Medulla oblongata (tissue), 1 donor: ENCODE measurements at regions not wholly inside any gene's neighbourhood (a gene's known extent, or its start where the extent isn't known, plus 50 kb on each side); places are given as distances from the start of the nearest gene placed in this dataset.
"Not testable (repeated sequence)": the region's sequence is repeated elsewhere in the genome, so short reads cannot be mapped to it uniquely, and the experiment has no call there.

ENCODE experiments used
- DNase-seq: peaks from one replicate; pipeline ENCODE4 v3.0.0-alpha.2; 2015; ENCODE audit errors: extremely low spot score

DNA sequence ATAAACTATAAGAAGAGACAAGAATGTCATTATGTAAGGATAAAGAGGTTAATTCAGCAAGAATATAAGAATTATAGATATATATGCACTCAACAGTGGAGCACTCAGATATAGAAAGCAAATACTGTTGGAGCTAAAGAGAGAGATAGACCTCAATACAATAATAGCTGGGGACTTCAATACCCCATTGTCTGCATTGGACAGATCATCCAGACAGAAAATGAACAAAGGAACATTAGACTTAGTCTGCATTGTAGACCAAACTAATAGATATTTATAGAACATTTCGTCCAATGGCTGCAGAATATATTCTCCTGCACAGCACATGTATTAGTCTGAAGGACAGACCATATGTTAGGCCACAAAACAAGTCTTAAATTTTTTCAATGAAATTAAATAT is 777.1 kb downstream of the CDH18 start:
- peak; percentile 34 for DNase-seq

DNA sequence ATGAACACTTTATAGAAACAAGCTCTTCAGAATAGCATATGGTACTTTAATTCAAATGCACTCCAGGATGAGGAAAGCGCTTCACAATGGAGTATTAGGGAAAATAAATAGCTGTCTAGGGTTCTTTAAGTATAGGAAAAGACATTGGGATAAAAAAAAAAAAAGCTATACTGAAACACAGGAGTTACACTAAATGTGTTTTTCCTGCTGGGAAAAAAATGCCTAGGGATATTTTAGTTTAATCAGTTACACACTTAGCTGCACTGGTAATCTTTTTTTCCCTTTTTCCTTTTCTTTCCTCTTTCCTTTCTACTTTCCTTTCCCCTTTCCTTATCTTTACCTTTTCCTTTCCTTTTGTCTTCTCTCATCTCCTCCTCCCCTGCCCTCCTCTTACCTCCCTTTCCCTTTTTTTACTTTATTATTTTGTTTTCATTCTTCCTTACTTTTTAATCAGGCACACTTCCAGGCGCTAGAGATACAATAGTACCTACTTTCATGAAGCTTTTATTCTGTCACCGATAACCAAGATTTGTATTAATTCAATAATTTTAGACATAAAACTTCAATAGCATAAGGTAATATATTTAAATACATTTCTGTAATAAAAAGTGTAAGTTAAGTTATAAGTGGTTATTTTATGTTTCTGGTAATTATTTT is 758.7 kb downstream of the CDH18 start:
- DNase-seq, result no peak

GRCh38 chr5:19233573-19233972 is 754.4 kb downstream of the CDH18 start:
- no peak for DNase-seq

DNA sequence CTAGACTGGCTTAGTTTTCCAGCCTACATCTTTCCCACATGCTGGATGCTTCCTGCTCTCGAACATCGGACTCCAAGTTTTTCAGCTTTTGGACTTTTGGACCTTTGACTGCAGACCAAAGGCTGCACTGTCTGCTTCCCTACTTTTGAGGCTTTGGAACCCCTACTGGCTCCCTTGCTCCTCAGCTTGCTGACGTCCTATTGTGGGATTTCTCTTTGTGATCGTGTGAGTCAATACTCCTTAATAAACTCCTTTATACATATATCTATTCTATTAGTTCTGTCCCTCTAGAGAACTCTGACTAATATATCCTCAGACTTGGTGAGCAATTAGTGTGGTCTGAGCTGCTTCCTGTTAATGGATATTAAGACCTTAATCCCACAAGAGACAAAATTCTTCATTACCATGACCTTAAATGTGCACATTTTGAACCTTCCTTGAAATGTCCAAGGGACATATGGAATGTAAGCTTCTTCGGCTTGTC is 752.9 kb downstream of the CDH18 start:
- no peak for DNase-seq

DNA sequence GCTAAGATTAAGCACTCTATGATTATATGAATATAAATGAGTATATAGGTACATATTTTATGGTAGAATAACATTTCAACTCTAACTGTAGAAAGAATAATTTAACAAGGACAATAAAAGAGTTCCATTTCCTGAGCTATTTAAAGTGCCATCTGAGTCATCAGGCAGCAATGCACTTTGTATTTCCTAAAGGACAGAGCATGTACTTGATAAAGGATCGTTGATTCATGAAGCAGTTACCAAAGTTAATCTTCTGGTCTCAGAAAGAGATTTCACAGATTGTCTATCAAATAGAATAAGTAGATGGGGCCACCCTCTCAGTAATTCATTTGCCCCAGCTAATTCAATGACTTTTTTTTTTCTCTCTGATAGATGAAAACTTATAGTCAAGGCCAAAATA is 747.8 kb downstream of the CDH18 start:
- no peak for DNase-seq

- DNase-seq, result no peak
These were observed 746.3 kb downstream of the CDH18 start for GRCh38 chr5:19241690-19242089.

- not testable (repeated sequence) for DNase-seq
These were observed 741.8 kb downstream of the CDH18 start for GRCh38 chr5:19246191-19246590.

DNA sequence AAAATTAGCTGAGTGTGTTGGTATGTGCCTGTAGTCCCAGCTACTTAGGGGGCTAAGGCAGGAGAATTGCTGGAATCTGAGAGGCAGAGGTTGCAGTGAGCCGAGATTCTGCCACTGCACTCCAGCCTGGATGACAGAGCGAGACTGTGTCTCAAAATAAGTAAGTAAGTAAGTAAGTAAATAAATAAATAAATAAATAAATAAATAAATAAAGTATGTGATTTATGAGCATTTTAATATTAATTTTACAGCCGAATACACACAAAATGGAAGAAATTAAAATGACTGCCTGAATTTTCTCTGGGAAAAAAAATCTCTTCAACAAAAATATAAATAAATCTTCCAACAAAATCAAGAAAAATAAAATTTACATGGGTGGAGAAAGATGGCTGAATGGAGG is 740.7 kb downstream of the CDH18 start:
- DNase-seq, result no peak

DNA sequence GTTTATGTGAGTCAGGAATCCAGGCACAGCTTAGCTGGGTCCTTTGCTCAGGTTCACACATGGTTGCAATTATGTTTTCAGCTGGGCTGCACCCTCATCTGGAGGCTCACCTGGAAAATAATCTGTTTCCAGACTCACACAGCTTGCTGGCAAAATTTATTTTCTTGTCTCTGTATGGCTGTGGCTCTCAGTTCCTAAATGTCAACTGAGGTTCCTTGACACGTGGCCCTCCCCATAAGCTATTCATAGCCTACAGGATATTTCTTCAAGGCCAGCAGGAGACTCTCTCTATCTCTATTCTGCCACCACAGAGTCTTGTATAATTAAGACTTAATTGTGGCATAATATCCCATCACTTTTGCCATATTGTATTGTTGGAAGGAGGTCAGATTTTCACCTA is 732.0 kb downstream of the CDH18 start:
- no peak for DNase-seq

DNA sequence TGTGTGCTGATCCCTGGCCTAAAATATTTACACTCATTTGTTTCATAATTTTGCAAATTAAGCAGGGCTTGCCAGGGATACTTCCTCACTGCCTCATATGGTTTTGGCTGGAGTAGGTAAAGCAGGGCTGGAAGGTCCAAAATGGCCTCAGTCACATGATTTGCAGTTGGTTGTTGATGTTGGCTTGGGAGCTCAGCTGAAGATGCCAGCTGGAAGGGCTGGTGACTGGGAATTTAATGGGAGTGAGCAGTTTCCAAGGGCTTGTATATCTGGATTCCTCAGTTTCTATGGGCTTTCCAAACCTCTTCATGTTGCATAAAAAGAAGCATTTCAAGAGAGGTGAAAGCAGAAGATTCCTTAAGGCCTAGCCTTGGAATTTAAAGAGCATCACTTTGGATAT is 729.3 kb downstream of the CDH18 start:
- DNase-seq, result no peak

DNA sequence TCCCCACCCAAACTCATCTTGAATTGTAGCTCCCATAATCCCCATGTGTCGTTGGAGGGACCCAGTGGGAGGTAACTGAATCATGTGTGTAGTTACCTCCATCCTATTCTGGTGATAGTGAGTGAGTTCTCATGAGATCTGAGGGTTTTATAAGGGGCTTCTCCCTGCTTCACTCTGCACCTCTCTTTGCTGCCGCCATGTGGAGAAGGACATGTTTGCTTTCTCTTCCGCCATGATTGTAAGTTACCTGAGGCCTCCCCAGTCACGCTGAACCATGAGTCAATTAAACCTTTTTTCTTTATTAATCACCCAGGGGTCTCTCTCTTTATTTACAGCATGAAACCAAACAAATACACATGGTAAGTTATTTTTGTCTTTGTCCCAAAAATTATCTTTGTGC is 726.1 kb downstream of the CDH18 start:
- DNase-seq, result no peak

DNA sequence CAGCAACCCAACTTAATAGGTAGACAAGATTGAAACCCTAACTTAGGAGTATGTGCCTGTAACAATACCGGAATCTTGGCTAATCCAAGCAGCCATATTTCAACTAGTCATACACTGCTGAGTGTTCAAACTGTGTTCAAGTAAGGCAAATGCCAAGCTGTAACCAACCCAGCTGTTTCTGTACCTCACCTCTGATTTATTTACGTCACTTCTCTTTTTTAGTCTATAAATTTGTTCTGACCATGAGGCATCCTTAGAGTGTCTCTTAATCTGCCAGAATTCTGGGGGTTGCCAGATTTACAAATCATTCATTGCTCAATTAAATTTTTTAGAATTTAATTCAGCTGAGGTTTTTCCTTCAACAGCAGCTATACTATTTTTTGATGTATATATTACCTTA is 723.2 kb downstream of the CDH18 start:
- DNase-seq, result no peak

GRCh38 chr5:19266791-19267190 is 721.2 kb downstream of the CDH18 start:
- DNase-seq, result no peak

GRCh38 chr5:19270153-19270552 is 717.8 kb downstream of the CDH18 start:
- DNase-seq, result no peak

GRCh38 chr5:19274578-19274977 is 713.4 kb downstream of the CDH18 start:
- DNase-seq, result no peak

DNA sequence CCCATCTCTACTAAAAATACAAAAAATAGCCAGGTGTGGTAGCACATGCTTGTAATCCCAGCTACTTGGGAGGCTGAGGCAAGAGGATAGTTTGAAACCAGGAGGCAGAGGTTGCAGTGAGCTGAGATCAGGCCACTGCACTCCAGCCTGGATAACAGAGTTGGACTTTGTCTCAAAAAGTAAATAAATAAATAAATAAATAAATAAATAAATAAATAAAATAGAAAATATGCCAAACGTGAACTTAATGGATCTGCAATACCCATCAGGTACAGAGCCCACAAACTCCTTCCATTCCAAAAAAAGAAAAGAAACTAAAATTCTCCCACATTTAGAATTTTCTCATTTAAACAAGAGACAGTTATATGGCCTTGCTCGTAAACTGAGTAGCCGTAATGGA is 702.7 kb downstream of the CDH18 start:
- no peak for DNase-seq

DNA sequence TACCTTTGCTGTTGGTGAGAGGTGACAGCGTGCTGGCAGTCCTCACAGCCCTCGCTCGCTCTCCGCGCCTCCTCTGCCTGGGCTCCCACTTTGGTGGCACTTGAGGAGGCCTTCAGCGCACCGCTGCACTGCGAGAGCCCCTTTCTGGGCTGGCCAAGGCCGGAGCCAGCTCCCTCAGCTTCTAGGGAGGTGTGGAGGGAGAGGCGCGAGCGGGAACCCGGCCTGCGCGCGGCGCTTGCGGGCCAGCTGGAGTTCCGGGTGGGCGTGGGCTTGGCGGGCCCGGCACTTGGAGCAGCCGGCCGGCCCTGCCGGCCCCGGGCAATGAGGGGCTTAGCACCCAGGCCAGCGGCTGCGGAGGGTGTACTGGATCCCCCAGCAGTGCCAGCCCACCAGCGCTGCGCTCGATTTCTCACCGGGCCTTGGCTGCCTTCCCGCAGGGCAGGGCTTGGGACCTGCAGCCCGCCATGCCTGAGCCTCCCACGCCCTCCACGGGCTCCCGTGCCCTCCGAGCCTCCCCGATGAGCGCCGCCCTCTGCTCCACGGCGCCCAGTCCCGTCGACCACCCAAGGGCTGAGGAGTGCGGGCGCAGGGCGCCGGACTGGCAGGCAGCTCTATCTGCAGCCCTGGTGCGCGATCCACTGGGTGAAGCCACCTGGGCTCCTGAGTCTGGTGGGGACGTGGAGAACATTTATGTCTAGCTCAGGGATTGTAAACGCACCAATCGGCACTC is 700.3 kb downstream of the CDH18 start:
- not testable (repeated sequence) for DNase-seq

- DNase-seq, result not testable (repeated sequence)
These were observed 699.7 kb downstream of the CDH18 start for GRCh38 chr5:19288311-19288710.

GRCh38 chr5:19297934-19298333 is 690.1 kb downstream of the CDH18 start:
- DNase-seq, result no peak

DNA sequence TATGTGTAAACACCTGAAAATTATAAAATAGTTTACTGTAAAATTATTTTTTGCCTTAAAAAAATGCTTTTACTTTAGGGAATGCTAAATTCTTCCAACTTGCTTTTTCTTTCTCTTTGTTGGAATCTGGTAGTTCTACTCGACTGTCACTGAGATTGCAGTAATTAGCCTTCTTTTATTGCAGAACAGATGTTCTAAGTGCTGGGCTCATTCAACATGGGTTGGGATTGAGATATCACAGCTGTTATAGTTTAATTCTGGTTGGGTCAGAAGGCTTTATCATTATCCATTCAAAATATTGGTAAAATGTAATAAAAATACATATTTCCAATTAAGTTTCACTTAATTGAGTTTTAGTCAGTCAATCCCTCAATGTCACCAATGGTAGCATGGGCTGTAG is 686.7 kb downstream of the CDH18 start:
- no peak for DNase-seq

DNA sequence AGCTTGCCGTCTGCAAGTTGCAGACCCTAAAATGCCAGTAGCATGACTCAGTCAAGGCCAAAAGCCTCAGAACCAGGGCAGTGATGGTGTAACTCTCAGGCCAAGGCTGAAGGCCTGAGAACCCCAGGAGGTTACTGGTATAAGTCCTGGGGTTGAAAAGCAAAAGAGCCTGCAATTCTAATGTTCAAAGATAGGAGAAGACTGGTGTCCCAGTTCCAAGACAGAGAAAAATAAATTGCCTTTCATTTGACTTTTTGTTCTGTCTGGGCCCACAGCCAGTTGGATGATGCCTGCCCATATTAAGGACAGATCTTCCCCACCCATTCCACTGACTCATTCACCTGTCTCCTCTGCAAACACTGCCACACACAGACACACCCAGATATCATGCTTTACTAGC is 673.2 kb downstream of the CDH18 start:
- no peak for DNase-seq

DNA sequence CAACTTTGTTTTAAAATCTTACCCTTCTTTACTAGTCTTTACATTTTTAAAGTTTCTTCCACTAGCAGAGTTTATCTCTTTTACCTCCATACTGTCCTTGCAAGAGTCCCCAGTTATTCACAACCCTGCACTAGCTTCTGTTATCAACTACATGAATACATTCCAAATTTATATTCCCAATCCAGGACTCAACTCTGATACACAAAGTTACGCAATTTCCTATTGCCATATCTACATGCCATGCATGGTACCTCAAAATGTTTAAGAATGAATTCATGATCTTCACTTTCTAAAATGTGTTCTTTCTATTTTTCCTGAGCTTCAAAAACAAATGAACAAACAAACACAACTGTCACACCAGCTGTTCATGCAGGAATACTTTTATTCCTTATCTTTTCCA is 668.7 kb downstream of the CDH18 start:
- no peak for DNase-seq

GRCh38 chr5:19322716-19323485 is 665.1 kb downstream of the CDH18 start:
- no peak for DNase-seq
